ENCODE measurements at regions not wholly inside any gene's neighbourhood (a gene's known extent, or its start where the extent isn't known, plus 50 kb on each side); places are given as distances from the start of the nearest gene placed in this dataset.

DNA sequence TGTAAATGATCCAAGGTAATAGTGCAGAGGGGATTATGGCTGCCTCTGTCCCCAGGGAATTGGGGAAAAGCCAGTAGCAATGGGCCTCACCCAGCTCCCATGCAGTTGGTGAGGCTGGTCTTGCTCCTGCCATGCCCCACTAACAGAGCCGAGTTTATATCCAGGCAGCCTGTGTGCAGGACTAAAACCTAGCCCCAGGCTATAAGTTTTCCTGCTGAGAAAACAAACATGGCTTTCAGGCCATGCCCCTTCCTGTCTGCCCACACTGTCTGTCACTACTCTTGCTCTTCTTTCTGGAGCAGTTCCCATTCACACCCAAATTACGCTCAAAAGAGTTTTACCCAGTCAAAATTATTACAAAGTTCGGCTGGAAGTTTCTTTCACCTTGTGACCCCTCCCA is 73.5 kb upstream of the SPATA16 start:
- TF ChIP-seq, protein P1, sequence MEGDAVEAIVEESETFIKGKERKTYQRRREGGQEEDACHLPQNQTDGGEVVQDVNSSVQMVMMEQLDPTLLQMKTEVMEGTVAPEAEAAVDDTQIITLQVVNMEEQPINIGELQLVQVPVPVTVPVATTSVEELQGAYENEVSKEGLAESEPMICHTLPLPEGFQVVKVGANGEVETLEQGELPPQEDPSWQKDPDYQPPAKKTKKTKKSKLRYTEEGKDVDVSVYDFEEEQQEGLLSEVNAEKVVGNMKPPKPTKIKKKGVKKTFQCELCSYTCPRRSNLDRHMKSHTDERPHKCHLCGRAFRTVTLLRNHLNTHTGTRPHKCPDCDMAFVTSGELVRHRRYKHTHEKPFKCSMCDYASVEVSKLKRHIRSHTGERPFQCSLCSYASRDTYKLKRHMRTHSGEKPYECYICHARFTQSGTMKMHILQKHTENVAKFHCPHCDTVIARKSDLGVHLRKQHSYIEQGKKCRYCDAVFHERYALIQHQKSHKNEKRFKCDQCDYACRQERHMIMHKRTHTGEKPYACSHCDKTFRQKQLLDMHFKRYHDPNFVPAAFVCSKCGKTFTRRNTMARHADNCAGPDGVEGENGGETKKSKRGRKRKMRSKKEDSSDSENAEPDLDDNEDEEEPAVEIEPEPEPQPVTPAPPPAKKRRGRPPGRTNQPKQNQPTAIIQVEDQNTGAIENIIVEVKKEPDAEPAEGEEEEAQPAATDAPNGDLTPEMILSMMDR (IDR thresholded peaks at IDR 0.05): no peak
- TF ChIP-seq POLR2AphosphoS5 (IDR thresholded peaks at IDR 0.05) (no peak), POLR2A (IDR thresholded peaks at IDR 0.05) (no peak)
